Omental fat pad (tissue), 3 donors: ENCODE measurements at regions not wholly inside any gene's neighbourhood (a gene's known extent, or its start where the extent isn't known, plus 50 kb on each side); places are given as distances from the start of the nearest gene placed in this dataset.

Experiments
- ATAC-seq: fragments of 150-250 bp; one replicate; pipeline ENCODE4 v1.9.1; 2016; ENCODE audit warnings: mild to moderate bottlenecking, moderate library complexity; ENCODE audit not compliant: low FRiP score
- DNase-seq: peaks from one replicate; pipeline ENCODE4 v3.0.0-alpha.2; 2019; ENCODE audit warnings: low spot score
- TF ChIP-seq, protein P1 (sequence below), 3 donors: fragments of 450-650 bp; IDR thresholded peaks; one replicate each; pipeline ENCODE4 v1.5.1; 2016 to 2017; ENCODE audit warnings: antibody characterized with exemption in 3 of 3, mild to moderate bottlenecking in 3 of 3, moderate library complexity in 2 of 3

DNA sequence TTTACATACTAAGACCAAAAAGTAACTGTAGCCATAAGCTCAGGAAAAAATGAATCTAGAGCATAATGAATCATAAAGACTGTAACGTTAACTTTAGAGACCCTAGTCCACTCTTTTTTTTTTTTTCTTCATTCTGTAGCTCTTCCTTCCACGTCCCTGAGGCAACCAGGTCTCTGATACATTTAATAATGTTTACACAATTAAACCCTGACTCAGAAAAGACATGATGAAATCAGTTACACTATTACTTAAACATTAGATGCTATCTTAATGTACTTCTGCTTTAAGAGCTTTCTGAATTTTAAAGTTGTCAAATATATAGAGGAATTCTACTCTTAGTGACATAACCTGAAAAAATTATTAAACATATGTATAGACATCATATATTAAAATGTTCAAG, 1121.5 kb upstream of the DDX18 start:
- TF ChIP-seq, protein P1, sequence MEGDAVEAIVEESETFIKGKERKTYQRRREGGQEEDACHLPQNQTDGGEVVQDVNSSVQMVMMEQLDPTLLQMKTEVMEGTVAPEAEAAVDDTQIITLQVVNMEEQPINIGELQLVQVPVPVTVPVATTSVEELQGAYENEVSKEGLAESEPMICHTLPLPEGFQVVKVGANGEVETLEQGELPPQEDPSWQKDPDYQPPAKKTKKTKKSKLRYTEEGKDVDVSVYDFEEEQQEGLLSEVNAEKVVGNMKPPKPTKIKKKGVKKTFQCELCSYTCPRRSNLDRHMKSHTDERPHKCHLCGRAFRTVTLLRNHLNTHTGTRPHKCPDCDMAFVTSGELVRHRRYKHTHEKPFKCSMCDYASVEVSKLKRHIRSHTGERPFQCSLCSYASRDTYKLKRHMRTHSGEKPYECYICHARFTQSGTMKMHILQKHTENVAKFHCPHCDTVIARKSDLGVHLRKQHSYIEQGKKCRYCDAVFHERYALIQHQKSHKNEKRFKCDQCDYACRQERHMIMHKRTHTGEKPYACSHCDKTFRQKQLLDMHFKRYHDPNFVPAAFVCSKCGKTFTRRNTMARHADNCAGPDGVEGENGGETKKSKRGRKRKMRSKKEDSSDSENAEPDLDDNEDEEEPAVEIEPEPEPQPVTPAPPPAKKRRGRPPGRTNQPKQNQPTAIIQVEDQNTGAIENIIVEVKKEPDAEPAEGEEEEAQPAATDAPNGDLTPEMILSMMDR (IDR thresholded peaks at IDR 0.05), result no peak
- ATAC-seq (no peak), DNase-seq (no peak)

DNA sequence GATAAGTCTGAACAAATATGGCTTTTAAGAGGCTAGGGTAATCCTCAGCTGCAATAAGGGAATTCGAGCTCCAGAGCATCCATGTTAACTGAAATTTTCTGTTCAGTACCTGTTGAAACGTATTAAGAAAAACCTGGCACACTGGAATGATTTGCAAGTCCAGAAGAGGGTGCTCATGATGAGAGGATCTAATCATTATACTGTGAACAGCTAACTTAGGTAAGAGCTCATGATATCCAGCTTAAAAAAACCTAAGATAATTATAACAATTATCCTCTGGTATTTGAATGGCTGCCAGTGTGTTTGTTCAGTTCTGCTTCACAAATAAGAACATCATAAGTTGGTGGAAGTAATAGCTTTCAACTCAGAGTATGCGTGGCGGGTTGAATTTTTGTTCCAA, 1118.3 kb upstream of the DDX18 start:
- TF ChIP-seq, protein P1 (IDR thresholded peaks at IDR 0.05), result no peak
- no peak for DNase-seq
- no peak for ATAC-seq

GRCh38 chr2:116696903-116697302, 1117.6 kb upstream of the DDX18 start:
- ATAC-seq (no peak), DNase-seq (no peak)
- TF ChIP-seq, protein P1 (IDR thresholded peaks at IDR 0.05), result no peak

DNA sequence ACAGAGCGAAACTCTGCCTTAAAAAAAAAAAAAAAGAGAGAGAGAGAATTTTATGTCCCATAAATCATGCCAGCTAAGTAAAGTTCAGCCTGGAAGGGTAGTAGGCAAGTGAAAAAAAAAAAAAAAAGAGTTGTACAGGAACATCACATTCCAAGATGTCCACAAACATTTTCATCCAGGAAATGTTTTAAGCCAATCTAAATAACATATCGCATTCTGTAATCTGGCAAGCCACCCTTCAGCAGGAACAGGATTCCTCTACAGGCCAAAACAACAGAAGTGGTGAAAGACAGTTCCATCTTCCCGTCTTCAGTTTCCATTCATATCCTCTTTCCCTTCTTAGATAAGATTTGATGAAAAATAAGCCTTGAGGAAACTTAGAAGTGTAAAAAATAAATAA, 1108.1 kb upstream of the DDX18 start:
- no peak for DNase-seq
- TF ChIP-seq, protein P1 (IDR thresholded peaks at IDR 0.05), result no peak
- no peak for ATAC-seq

DNA sequence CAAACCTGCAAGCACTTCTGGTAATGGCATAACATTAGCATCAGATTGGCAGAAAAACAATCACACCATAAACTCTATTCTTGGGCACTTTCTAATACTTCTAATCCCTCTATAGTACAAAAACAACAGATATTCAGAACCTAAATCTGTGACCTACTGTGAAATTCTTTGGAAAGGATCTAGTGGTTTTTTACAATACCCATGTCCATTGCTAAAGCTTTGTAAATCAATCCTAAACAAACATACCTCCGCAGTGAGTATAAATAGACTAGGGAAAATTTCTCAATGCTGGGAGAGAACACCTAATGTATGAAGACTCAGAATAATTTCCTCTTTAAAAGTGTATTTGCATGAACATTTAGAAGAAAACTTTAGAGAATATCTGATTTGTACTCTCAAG, 1098.5 kb upstream of the DDX18 start:
- no peak for ATAC-seq
- TF ChIP-seq, protein P1 (IDR thresholded peaks at IDR 0.05), result no peak
- DNase-seq, result no peak

DNA sequence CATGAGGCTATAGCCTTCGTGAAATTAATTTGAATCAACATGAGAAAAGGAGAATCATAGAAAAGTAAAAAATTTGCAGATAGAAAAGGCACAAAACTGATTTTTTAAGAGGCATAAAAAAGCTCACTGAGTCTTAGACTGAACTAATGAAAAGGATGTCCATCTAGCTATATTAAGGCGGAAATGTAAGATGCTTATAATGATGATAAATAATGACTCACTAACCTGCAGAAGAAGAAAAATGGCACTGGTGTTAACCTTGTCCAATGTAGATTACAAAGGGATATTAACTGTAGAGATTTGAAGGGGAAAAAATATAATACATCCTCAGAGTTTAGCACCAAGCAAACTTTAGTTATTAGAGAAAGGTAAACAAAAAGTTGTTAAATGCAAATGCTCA, 1098.0 kb upstream of the DDX18 start:
- TF ChIP-seq, protein P1 (IDR thresholded peaks at IDR 0.05), result no peak
- ATAC-seq (no peak), DNase-seq (no peak)

- ATAC-seq (no peak), DNase-seq (no peak)
- TF ChIP-seq, protein P1 (IDR thresholded peaks at IDR 0.05), result no peak
These were observed 1096.7 kb upstream of the DDX18 start for GRCh38 chr2:116717832-116718231.
